ENCODE measurements at regions not wholly inside any gene's neighbourhood (a gene's known extent, or its start where the extent isn't known, plus 50 kb on each side); places are given as distances from the start of the nearest gene placed in this dataset.
"Not testable (repeated sequence)": the region's sequence is repeated elsewhere in the genome, so short reads cannot be mapped to it uniquely, and the experiment has no call there.

DNA sequence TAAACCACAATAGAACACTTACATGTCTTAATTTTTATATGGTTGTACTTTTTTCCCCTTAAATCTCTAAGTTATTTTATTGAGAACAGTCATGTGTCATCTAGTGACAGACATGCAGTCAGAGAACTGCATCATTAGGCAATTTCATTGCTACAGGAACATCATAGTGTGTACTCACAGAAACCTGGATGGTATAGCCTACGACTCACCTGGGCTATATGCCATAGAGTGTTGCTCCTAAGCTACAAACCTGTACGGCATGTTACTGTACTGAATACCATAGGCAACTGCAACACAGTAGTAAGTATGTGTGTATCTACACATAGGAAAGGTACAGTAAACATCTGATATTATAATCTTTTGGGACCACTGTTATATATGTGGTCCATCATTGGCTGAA, 557.6 kb downstream of the PRKD1 start:
- Histone ChIP-seq H3K4me2 (no peak overlapping the region), H3K4me1 (no peaks in the 10 kb centered on the region)

DNA sequence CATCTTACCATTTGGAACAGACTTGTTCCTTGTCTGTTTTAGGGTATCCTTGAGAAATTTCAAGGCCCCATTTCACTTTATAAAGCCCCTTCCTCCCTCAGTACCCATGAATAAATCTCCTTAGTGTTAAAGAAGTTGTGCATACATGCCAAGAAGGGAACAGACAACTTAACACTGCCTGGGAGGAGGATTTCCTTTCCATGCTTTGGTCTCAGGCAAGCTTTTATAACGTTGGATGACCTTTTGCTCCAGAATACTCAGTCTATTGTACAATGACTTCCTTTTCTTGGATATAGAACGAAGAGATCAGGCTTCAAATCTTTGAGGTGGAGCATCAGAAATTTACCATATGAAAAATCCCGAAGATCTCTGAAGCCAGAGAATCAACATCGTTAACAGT, 551.4 kb downstream of the PRKD1 start:
- H3K4me3 ChIP-seq: no peak overlapping the region
- H4K20me1 ChIP-seq: no peaks in the 10 kb centered on the region
- H3K27me3 ChIP-seq: no peaks in the 10 kb centered on the region
- H3K27ac ChIP-seq: no peak overlapping the region
- H3K36me3 ChIP-seq: no peaks in the 10 kb centered on the region
- H3K4me2 ChIP-seq: no peak overlapping the region
- no peaks in the 10 kb centered on the region for H3K9me3 ChIP-seq
- no peak overlapping the region for H3K9ac ChIP-seq
- no peaks in the 10 kb centered on the region for H3K4me1 ChIP-seq
- TF ChIP-seq Cebpa-rat (IDR thresholded peaks at IDR 0.05): no peak

More for the DNA sequence above, 557.6 kb downstream of the PRKD1 start:
- Histone ChIP-seq H3K27me3 (no peaks in the 10 kb centered on the region), H3K9me3 (no peaks in the 10 kb centered on the region), H3K4me3 (no peak overlapping the region), H4K20me1 (no peaks in the 10 kb centered on the region), H3K27ac (no peak overlapping the region), H3K9ac (no peak overlapping the region), H3K36me3 (no peaks in the 10 kb centered on the region)
- TF ChIP-seq Cebpa-rat (IDR thresholded peaks at IDR 0.05): no peak

GRCh38 chr14:29380826-29381225, 546.8 kb downstream of the PRKD1 start:
- no peaks in the 10 kb centered on the region for H3K4me1 ChIP-seq
- H3K27ac ChIP-seq: no peak overlapping the region
- no peak overlapping the region for H3K4me3 ChIP-seq
- no peak overlapping the region for H3K4me2 ChIP-seq
- H3K9ac ChIP-seq: no peak overlapping the region
- no peaks in the 10 kb centered on the region for H3K27me3 ChIP-seq
- no peaks in the 10 kb centered on the region for H3K36me3 ChIP-seq
- H3K9me3 ChIP-seq: no peaks in the 10 kb centered on the region
- H4K20me1 ChIP-seq: no peaks in the 10 kb centered on the region
- TF ChIP-seq Cebpa-rat (IDR thresholded peaks at IDR 0.05): no peak

DNA sequence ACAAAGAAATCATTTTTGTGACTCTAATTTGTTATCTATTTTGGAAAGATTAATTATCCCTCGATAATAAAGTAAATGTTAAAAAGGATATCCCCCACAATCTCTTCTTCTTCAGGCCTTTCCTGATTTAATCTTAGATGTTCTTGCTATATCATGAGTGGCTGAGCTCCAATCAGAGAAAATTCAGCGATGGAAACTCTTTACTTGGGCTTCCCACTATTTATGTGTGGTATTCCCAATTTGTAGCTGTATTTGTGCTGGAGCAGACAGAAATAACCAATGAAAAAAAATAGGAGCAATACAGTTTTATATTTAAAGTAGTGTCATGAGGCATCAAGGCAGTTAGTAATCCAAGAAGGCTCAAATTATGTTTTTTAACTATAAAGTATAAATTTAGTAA, 539.1 kb downstream of the PRKD1 start:
- no peak overlapping the region for H3K4me3 ChIP-seq
- H3K27me3 ChIP-seq: no peaks in the 10 kb centered on the region
- H3K4me2 ChIP-seq: no peak overlapping the region
- no peaks in the 10 kb centered on the region for H3K9me3 ChIP-seq
- no peaks in the 10 kb centered on the region for H3K36me3 ChIP-seq
- no peaks in the 10 kb centered on the region for H4K20me1 ChIP-seq
- no peak for TF ChIP-seq Cebpa-rat (IDR thresholded peaks at IDR 0.05)
- H3K27ac ChIP-seq: no peak overlapping the region
- H3K9ac ChIP-seq: no peak overlapping the region
- no peaks in the 10 kb centered on the region for H3K4me1 ChIP-seq

DNA sequence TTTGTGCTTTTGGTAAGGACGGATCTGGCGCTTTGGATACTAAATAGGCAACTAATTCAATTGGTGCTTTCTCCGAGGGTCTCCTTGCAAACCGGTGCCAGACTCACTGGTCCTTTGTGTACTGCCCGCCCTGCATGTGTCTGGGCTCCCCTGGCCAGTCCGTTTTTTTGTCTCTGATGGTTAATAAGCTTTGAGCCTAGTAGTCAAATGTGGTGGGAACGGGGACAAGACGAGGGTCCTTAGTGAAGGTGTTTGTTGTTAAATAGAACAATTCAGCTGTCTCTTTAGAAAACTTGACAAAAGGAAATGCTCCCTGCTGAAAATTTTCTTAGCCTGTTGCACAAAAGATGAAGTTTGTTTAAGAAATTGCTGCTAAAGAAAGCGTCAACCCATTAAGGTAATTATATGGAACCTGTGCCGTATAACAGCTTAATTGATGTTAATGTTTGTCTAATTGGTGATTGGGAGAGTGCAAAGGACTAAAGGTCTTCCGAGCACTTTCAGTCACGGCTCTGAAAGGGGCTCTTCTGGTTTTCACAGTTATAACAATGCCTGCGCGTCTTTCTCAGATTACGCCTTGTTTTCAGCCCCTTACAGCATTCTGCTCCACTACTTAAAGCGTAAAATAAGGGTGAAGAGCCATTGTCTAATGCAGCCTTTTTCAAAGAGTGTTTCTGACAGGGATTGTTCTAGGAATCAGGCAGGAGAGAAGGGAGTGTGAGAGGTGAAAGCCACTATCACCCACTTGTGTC, 537.4 kb downstream of the PRKD1 start:
- Histone ChIP-seq H4K20me1 (no peaks in the 10 kb centered on the region), H3K27ac (no peak overlapping the region), H3K9me3 (no peaks in the 10 kb centered on the region), H3K36me3 (no peaks in the 10 kb centered on the region), H3K4me3 (no peak overlapping the region), H3K4me2 (no peak overlapping the region), H3K9ac (no peak overlapping the region), H3K4me1 (no peaks in the 10 kb centered on the region), H3K27me3 (no peaks in the 10 kb centered on the region)
- TF ChIP-seq Cebpa-rat (IDR thresholded peaks at IDR 0.05): no peak

- H3K27ac ChIP-seq: no peak overlapping the region
- H3K9me3 ChIP-seq: no peaks in the 10 kb centered on the region
- H3K4me2 ChIP-seq: no peak overlapping the region
- no peak overlapping the region for H3K9ac ChIP-seq
- H4K20me1 ChIP-seq: no peaks in the 10 kb centered on the region
- H3K36me3 ChIP-seq: no peaks in the 10 kb centered on the region
- no peak overlapping the region for H3K4me3 ChIP-seq
- no peaks in the 10 kb centered on the region for H3K27me3 ChIP-seq
- H3K4me1 ChIP-seq: no peaks in the 10 kb centered on the region
- no peak for TF ChIP-seq Cebpa-rat (IDR thresholded peaks at IDR 0.05)
Observed at GRCh38 chr14:29391231-29391630, 536.4 kb downstream of the PRKD1 start.

DNA sequence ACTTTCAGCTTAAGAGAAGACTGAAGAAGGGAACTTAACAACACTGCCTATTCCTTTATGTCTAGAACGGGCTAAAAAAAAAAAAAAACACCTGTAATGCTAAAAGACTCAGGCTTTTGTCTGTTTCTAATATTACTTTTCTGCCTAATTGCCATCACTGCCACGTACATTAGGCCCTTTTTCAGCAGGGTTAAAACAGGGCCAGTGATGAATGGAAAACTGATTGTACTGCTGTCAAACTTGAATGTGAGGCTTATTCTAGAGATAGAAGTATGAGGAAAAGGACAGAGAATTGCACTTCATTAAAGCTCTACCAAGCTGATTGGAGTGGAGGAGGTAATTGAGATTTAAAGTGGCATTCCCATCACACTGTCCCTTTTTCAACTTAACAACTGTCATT, 535.8 kb downstream of the PRKD1 start:
- no peak for TF ChIP-seq Cebpa-rat (IDR thresholded peaks at IDR 0.05)
- Histone ChIP-seq H3K9me3 (no peaks in the 10 kb centered on the region), H3K27ac (no peak overlapping the region), H3K4me1 (no peaks in the 10 kb centered on the region), H3K36me3 (no peaks in the 10 kb centered on the region), H4K20me1 (no peaks in the 10 kb centered on the region), H3K4me3 (no peak overlapping the region), H3K27me3 (no peaks in the 10 kb centered on the region), H3K4me2 (no peak overlapping the region), H3K9ac (no peak overlapping the region)

DNA sequence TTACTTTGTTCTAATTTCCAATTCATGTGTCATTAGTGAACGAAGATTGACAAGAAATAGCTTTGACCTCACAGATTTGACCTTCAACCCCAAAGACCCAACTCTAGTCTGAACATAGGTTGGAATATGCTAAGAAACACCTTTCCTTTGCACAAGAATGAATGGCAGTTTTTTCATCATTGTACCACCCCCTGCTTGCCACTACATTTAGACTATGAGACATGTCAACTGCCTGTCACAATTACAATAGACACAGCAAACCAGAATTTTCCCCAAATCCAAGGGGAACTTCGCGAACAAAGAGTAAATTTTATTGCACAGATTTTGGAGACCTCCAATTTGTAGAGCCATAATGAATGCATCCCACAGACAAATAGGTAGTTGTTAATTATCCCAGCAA, 535.4 kb downstream of the PRKD1 start:
- no peak for TF ChIP-seq Cebpa-rat (IDR thresholded peaks at IDR 0.05)
- Histone ChIP-seq H3K9me3 (no peaks in the 10 kb centered on the region), H3K4me2 (no peak overlapping the region), H3K4me3 (no peak overlapping the region), H3K9ac (no peak overlapping the region), H3K4me1 (no peaks in the 10 kb centered on the region), H3K27me3 (no peaks in the 10 kb centered on the region), H3K36me3 (no peaks in the 10 kb centered on the region), H4K20me1 (no peaks in the 10 kb centered on the region), H3K27ac (no peak overlapping the region)

GRCh38 chr14:29403091-29403490, 524.6 kb downstream of the PRKD1 start:
- H3K36me3 ChIP-seq: no peaks in the 10 kb centered on the region
- peaks cover 9% of the 10 kb centered on the region; the same call in 1 of the 2 replicates for H3K9me3 ChIP-seq
- TF ChIP-seq Cebpa-rat (IDR thresholded peaks at IDR 0.05): no peak
- no peak overlapping the region for H3K4me3 ChIP-seq
- no peak overlapping the region for H3K4me2 ChIP-seq
- H3K27ac ChIP-seq: no peak overlapping the region
- no peaks in the 10 kb centered on the region for H4K20me1 ChIP-seq
- no peak overlapping the region for H3K9ac ChIP-seq
- no peaks in the 10 kb centered on the region for H3K4me1 ChIP-seq
- H3K27me3 ChIP-seq: no peaks in the 10 kb centered on the region

GRCh38 chr14:29410581-29410980, 517.1 kb downstream of the PRKD1 start:
- TF ChIP-seq Cebpa-rat (IDR thresholded peaks at IDR 0.05): no peak
- Histone ChIP-seq H3K27me3 (no peaks in the 10 kb centered on the region), H3K4me3 (no peak overlapping the region), H3K9me3 (peaks cover 15% of the 10 kb centered on the region; the same call in 1 of the 2 replicates), H3K4me1 (no peaks in the 10 kb centered on the region), H3K9ac (no peak overlapping the region), H4K20me1 (no peaks in the 10 kb centered on the region), H3K4me2 (no peak overlapping the region), H3K36me3 (no peaks in the 10 kb centered on the region), H3K27ac (no peak overlapping the region)

- H3K4me2 ChIP-seq, H3K4me3 ChIP-seq, H3K27ac ChIP-seq, H3K36me3 ChIP-seq, H3K9me3 ChIP-seq, H3K9ac ChIP-seq, H3K4me1 ChIP-seq, H3K27me3 ChIP-seq, H4K20me1 ChIP-seq: not testable (repeated sequence)
Observed at GRCh38 chr14:29414931-29415330, 512.7 kb downstream of the PRKD1 start.
